ENCODE measurements at regions not wholly inside any gene's neighbourhood (a gene's known extent, or its start where the extent isn't known, plus 50 kb on each side); places are given as distances from the start of the nearest gene placed in this dataset.

DNA sequence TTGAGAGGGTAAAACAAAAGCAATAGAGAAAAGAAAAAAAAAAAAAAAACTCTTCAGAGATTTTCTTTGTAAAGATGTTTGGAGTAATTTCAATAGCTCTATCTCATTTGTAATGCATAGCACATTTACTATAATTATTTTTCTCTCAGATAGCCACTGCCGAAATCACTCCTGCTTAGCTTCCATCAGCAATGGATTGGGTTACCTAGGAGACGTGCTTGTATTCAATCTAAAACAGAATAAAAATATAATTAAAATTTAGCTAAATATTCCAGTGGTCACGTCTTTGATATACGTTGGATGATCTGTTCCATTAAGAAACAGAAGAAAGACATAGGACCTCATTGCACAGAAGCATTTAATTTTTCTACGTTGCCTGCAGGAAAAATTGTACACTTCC, 1435.7 kb upstream of the DDX18 start:
- TF ChIP-seq EP300 (IDR thresholded peaks at IDR 0.05) (no peak), KDM1A (IDR thresholded peaks at IDR 0.05; ENCODE audit: low read depth) (no peak), CTCF (IDR thresholded peaks at IDR 0.05) (no peak), JUN (IDR thresholded peaks at IDR 0.05) (no peak), POLR2A (IDR thresholded peaks at IDR 0.05; ENCODE audit: low read length) (no peak), BHLHE40 (IDR thresholded peaks at IDR 0.05; ENCODE audit: low read depth, low read length) (no peak), CEBPB (IDR thresholded peaks at IDR 0.05) (no peak)
- TF ChIP-seq, protein P1, sequence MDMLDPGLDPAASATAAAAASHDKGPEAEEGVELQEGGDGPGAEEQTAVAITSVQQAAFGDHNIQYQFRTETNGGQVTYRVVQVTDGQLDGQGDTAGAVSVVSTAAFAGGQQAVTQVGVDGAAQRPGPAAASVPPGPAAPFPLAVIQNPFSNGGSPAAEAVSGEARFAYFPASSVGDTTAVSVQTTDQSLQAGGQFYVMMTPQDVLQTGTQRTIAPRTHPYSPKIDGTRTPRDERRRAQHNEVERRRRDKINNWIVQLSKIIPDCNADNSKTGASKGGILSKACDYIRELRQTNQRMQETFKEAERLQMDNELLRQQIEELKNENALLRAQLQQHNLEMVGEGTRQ (IDR thresholded peaks at IDR 0.05), result no peak

Data from A549 (cell line).